A549 (cell line): ENCODE measurements at regions not wholly inside any gene's neighbourhood (a gene's known extent, or its start where the extent isn't known, plus 50 kb on each side); places are given as distances from the start of the nearest gene placed in this dataset.

Source experiments
- EP300 ChIP-seq, 2 experiments: fragments of >200 bp; sonication (Bioruptor Twin); formaldehyde crosslinking; IDR thresholded peaks; 2 replicates in 1 of 2; 3 replicates in 1 of 2; pipeline ENCODE4 v1.6.1; 2016 to 2017
- ESRRA ChIP-seq: fragments of 150-350 bp; IDR thresholded peaks from 2 replicates; pipeline ENCODE4 v1.6.1; 2014; ENCODE audit warnings: mild to moderate bottlenecking, low read length, borderline replicate concordance
- POLR2A ChIP-seq: IDR thresholded peaks from 2 replicates; pipeline ENCODE4 v1.6.1; 2012; ENCODE audit warnings: mild to moderate bottlenecking, low read length
- POLR2AphosphoS2 ChIP-seq: conservative IDR thresholded peaks from 2 replicates; pipeline ENCODE4 v1.6.1; 2012; ENCODE audit warnings: low read length, improper control_type of control experiment, inconsistent platforms
- TP53 ChIP-seq: fragments of 250-450 bp; sonication (Bioruptor Pico); IDR thresholded peaks from 2 replicates; pipeline ENCODE4 v1.5.0; 2021; ENCODE audit warnings: mild to moderate bottlenecking, moderate library complexity
- TF ChIP-seq, protein P1 (sequence below): fragments of >200 bp; sonication (Bioruptor Twin); formaldehyde crosslinking; IDR thresholded peaks from 3 replicates; pipeline ENCODE4 v1.5.1; 2016
- TF ChIP-seq, protein P2 (sequence below): IDR thresholded peaks from 2 replicates; pipeline ENCODE4 v1.6.1; 2012

- TF ChIP-seq, protein P1, sequence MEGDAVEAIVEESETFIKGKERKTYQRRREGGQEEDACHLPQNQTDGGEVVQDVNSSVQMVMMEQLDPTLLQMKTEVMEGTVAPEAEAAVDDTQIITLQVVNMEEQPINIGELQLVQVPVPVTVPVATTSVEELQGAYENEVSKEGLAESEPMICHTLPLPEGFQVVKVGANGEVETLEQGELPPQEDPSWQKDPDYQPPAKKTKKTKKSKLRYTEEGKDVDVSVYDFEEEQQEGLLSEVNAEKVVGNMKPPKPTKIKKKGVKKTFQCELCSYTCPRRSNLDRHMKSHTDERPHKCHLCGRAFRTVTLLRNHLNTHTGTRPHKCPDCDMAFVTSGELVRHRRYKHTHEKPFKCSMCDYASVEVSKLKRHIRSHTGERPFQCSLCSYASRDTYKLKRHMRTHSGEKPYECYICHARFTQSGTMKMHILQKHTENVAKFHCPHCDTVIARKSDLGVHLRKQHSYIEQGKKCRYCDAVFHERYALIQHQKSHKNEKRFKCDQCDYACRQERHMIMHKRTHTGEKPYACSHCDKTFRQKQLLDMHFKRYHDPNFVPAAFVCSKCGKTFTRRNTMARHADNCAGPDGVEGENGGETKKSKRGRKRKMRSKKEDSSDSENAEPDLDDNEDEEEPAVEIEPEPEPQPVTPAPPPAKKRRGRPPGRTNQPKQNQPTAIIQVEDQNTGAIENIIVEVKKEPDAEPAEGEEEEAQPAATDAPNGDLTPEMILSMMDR: no peak
- TF ChIP-seq ESRRA (no peak), EP300 (IDR thresholded peaks at IDR 0.05) (no peak), POLR2A (no peak), POLR2AphosphoS2 (no peak), TP53 (CRISPR knock-in tag) (no peak)
- TF ChIP-seq, protein P2, sequence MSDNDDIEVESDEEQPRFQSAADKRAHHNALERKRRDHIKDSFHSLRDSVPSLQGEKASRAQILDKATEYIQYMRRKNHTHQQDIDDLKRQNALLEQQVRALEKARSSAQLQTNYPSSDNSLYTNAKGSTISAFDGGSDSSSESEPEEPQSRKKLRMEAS: no peak
These were observed 321.8 kb downstream of the ZEB2 start for GRCh38 chr2:144198116-144198515.
